ENCODE measurements at regions not wholly inside any gene's neighbourhood (a gene's known extent, or its start where the extent isn't known, plus 50 kb on each side); places are given as distances from the start of the nearest gene placed in this dataset.
"Not testable (repeated sequence)": the region's sequence is repeated elsewhere in the genome, so short reads cannot be mapped to it uniquely, and the experiment has no call there.

DNA sequence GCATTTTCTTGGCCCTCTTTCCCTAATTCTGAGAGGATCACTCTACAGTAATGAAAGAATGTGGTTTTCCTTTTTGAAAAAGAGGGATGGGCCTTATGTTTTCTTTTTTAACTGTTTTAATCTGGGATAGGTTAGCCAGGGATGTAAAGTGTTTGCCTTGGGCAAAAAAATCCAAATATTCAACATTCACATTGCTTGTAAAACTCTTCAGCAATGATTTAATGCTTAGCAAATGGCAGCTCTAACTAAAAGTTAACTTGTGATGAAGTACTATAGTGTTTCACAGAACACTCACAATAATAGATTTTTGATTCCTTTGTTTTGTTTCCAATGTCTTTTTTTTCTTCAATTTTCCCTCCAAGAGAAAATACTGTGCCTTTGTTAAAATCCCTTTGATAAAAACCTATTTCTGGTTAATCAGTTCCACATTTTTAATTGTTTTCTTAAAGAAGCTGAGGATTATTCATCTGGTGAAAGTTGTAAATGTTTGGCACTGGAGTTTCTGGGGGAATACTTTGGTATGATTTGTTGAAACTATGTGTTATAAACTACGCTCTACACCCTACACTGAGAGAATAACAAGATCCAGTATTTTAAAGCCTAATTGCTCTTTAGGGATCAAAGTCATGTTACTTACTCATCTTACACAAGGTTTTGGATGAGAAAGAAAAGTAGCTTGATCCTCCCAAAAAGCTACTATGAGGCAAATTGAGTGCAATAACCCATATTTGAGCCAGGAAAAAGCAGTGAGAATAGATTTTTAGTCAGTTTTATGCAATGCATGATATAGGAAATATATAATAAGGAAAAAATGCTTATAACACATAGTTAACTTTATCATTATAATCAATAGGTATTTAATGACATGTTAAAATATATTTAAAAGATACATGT, 335.8 kb downstream of the EPHA7 start:
- DNase-seq (ENCODE audit: low spot score) = no peak

DNA sequence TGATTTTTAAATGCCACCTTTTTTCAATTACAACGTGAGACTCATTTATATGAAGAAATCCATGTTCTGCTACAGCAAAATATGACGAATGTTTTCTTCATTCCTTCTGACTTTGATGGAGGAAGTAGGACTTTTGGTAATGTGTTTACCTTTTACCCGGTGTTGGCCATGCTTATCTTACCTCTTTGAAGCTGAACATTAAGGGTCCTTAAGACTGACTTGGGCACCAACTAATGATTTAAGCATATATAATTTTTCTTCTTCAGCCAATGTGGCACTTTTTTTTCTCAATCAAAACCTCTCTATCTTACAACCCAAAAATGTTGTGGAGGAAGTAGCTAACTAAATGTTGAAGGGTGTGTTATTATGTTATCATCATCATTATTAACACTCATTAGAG, 337.5 kb downstream of the EPHA7 start:
- no peak for DNase-seq (ENCODE audit: low spot score)

DNA sequence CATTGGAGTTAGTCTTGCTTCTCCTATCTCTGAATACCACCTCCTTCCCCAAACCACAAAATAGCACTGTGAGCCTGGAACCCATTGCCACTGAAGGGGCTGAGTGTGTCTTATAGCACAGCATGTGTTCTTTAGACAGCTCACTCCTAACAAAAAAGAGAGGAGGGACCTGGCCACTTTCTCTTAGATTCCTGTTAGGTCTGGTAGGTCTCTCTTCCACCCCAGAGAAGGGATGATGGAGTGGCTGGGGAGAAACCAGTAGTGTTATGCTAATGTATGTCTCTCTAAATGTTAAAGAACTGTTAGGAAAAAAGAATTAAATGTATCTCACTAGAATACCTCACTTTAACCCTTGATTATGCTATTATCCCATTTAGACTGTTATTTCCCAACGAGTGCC, 340.3 kb downstream of the EPHA7 start:
- no peak for DNase-seq (ENCODE audit: low spot score)

DNA sequence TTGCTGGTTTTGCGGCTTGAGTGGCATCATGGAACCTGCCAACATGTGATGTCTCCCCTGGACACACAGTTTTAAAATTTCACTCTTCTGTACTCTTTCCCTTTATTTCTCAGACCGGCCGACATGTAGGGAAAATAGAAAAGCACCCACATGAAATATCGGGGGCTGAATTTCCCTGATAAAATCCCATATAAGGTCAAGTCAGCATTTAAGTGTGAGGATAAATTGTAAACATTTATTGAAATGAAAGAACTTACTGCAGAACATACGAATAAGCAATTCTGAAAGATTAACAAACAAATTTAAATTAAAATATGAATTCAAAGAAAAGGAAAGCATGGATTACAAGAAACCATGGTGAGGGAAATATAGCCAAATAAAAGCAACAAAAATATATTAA, 345.5 kb downstream of the EPHA7 start:
- no peak for DNase-seq (ENCODE audit: low spot score)

DNA sequence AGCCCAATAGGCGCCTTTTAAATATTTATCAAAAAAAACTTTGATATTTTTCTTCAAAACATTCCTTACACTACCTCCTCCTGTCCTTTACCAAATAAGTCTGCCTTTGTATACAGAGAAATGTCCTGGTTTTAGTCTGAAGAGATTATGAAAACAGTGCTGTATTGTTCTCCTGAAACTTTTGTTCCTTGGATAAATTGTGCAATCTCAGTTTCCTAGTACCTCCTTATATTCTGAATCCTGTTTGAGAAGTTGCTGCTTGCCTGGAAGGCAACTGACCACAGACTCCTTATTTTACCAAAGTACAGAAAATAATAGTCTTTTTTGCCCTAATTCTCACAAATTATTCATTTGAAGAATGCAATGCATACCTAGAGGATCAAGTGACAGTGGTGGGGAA, 349.5 kb downstream of the EPHA7 start:
- no peak for DNase-seq (ENCODE audit: low spot score)

DNA sequence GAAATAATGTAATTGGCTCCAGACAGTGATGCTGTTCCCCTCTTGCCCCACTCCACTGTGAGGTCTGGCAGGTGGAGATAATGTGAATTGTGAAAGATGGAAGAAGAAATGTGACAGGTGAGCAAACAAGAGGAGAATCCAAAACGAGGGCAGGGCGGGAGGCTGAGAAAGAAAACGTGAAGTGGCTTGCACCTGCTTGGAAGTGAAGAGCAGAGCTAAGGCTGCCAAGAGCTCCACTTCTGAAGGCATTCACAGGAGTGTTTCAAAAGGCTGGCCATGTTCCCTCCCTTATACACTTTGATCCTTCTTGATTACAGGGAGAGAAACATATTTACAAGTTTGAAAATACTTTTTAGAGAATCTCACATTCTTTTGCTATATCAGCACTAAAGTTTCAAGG, 359.4 kb downstream of the EPHA7 start:
- DNase-seq (ENCODE audit: low spot score) = no peak

DNA sequence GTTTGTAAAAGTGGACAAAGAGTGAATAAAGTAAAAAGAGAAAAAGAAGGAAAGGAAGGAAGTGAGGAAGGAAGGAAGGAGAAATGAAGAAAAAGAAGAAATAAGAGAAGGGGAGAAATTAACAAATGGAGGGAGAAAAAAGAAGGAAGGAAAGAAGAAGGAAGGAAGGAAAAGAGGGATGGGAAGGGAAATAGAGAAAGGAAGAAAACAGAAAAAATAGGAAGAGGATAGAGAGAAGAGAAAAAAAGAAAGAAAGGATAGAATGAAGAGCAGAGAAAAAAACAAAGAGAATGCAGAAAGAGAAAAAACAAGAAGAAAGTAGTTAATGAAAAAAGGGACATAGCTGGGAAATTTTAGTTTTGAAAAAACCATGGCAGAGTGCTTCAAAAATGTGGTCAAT, 361.8 kb downstream of the EPHA7 start:
- DNase-seq (ENCODE audit: low spot score) = no peak

DNA sequence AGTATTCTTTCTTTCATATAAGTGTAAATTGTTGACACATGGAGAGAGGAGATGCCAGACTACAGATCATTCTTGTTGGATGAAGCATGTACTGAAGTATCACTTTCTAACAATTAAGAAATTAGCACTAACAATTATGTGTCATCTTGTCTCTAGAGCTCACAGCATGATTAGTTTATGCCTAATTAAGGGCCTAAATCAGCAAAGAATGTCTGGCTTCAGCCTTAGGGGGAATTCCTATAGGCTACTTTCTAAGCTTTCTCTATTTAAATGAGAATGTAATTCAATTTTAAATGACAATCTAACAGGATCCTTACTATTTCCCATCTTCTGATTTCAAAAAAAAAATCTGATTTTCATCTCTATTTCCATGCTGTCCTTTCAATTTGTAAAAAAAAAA, 371.0 kb downstream of the EPHA7 start:
- DNase-seq (ENCODE audit: low spot score) = no peak

DNA sequence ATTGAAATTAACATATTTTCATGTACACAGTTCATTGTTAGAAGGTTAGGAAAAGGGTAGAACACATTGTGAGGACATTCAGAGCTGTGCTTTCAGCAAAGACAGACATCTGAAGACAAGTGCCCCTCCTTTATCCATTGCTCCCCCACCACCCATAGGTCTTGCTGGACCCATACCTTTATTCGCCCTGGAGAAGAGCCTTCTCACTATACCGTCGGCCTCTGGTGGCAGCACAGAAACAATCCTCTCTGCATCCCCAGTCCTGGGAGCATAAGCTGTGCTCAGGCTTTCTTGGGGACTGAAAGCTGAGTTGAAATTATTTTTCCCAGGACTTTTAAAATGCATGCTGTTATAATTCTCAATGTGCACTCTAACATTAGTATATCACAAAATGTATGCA, 372.3 kb downstream of the EPHA7 start:
- DNase-seq (ENCODE audit: low spot score) = no peak

DNA sequence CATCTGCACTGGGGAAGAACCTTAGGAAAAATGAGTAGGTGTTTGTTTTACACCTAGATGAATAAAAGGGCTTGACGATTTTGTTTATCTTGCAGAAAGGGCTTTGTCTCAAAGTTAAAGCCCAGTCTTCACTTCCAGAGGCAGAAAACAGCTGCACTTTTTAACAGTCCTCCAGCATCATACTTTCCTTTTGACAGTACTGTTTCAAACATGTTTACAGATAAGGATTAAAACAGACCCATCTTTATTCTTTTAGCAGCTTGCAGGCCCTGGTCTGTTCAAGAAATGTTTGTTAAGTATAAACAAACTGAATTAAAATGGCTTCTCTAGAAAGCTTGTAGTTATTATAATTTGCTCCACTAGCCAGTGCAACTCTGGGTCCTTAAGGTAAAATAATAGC, 374.2 kb downstream of the EPHA7 start:
- no peak for DNase-seq (ENCODE audit: low spot score)

DNA sequence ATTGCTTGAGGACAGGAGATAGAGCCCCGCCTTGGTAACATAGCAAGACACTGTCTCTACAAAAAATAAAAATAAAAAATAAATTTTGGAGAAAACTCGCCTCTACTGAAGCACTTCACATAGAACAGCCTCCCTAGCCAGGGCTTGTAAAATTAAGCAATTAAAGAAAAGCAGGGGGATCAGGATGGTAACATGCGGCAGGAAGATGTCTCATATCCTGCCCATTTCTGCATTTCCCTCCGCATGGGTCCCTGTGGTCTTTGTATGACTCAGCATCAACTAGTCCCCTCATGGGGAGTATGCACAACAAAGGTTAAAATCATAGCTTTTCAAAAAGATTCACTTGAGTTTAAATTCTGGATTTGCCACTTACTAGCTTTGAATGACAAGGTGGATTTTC, 379.0 kb downstream of the EPHA7 start:
- no peak for DNase-seq (ENCODE audit: low spot score)

DNA sequence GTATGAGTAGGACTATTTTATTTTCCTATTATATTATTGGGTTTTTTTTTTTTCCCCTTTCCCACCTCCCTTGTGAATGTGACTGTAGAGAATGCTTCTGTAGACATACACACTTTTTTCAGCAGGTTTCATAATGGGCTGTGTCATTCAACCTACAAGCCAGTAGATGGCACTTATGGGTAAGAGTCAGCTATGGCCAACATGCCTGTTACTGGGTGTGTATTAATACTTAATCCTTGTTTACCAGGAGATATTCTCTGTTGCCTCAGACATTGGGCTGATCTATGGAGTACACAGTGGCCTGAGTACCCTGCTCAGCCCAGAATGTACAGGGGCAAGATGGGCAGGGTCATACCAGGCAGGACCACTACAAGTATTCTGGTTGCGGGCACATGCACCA, 382.5 kb downstream of the EPHA7 start:
- DNase-seq (ENCODE audit: low spot score) = no peak

DNA sequence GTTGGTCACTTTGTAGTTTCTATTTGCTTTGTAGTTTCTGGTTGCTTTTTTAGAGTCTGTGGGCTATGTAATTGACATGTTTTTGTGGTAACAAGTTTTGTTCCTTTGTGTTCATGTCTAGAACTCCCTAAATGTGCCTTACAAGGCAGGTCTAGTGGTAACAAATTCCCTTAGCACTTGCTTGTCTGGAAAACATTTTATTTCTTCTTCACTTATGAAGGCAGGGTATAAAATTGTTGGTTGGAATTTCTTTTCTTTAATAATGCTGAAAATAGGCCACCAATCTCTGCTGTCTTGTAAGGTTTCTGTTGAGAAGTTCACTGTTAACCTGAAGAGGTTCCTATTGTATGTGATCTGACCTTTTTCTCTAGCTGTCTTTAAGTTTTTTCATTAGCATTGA, 383.6 kb downstream of the EPHA7 start:
- no peak for DNase-seq (ENCODE audit: low spot score)

DNA sequence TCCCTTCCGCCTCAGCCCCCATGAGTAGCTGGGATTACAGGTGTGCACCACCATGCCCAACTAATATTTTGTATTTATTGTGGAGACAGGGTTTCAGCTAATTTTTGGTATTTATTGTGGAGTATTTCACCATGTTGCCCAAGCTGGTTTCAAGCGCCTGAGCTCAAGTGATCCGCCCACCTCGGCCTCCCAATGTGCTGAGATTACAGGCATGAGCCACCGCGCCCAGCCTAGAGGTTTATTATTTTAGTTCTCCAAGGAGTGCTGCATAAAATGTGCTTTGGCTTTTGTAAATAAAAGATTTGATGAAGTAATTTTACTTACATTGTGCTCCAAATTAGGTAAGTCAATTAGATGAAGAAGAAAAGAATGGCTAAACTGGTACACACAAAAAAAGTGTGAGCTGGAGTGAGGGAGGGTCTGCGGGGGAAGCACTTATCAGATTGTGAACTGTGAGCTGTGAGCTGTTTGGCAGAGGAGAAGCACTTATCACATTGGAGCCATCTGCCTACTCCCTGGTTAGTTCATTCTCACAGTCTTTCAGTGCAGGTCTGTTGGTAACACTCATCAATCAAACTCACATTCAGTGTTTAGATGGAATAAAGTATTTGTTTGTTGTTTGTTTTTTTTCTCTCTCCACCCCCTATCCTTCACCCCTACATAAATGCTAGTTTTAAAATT, 398.0 kb downstream of the EPHA7 start:
- no peak for DNase-seq (ENCODE audit: low spot score)

DNA sequence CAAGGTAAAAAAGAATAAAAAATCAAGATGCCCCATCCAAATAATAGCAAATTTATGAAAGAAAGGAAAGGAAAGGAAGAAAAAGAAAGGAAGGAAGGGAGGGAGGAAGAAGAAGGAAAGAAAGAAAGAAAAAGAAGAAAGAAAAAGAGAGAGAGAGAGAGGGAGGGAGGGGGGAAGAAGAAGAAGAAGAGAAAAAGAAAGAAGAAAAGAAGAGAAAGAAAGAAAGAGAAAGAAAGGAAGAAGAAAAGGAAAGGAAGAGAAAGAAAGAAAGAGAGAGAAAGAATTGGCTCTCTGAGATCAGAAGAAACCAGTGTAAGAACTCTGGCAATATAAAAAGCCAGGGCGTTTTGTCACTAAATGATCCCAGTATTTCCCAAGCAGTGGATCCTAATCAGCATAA, 401.7 kb downstream of the EPHA7 start:
- no peak for DNase-seq (ENCODE audit: low spot score)

DNA sequence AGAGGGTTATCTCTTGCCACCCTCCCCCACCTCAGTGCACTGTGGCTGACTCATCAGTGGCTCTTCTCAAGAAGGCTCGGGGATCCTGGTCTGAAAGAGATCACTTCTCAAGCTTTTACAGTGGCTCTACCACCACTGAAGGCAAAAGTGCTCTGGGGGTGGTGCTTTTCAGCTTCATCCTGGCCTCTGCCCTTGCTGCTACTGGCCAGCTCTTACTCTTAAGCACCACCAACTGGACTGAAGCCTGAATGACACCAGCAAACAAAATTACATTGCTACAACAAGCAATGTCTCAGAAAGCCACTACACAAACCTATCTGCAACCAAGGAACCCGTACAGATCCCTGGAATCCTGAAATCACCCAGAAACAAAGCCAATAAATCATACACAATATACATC, 402.1 kb downstream of the EPHA7 start:
- DNase-seq (ENCODE audit: low spot score) = peak; percentile 3

DNA sequence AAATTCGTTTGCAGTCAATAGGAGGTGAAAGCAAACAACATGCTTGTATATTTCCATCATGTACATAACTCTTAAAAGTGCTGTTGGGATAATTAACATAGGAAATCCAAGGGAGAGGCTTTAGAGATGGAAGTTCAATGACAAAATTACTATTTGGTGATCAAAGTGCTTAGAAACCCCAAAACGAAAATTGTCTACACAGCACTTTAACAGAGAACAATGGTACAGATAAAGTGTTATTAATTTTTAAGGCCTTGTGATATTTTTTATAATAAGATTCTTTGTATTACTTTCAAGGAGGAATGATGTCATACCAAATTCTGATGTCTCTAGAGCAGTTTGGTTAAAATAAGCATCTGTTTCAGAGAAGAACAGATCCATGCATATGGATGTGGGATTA, 406.3 kb downstream of the EPHA7 start:
- DNase-seq (ENCODE audit: low spot score) = no peak

DNA sequence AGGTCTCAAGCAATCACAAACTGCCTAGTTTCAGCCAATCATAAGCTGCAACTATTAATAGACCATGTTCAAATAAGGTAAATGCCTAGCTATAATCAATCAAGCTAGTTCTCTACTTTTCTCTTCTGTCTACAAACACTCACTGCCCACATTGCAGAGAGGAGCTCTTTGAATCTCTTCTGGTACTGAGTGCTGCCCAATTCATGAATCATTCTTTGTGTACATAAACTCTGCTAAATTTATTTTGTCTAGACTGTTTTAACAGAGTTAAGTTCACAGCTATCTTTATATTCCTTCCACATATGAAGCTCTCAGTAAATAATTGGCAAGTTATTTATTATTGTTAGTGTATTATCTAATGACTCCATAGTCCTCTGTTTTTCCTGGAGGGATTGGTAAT, 411.0 kb downstream of the EPHA7 start:
- no peak for DNase-seq (ENCODE audit: low spot score)

DNA sequence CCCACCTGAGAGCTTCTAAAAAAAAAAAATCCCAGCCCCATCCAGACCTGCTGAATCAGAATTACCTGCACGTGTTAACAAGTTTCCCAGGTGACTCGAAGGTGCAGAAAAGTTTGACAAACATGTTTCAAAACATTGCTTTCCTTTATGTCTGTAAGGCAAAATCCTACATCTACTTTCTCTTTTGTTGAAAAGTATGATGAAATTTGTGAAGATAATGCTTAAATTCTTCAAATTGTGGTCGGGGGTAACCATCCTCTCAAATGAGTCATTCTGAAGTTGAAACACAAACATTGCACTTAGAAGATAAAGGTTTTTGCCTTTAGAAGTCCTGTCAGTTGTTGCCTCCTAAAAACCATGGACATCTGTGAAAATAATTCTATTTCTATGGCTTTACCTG, 429.7 kb downstream of the EPHA7 start:
- no peak for DNase-seq (ENCODE audit: low spot score)

DNA sequence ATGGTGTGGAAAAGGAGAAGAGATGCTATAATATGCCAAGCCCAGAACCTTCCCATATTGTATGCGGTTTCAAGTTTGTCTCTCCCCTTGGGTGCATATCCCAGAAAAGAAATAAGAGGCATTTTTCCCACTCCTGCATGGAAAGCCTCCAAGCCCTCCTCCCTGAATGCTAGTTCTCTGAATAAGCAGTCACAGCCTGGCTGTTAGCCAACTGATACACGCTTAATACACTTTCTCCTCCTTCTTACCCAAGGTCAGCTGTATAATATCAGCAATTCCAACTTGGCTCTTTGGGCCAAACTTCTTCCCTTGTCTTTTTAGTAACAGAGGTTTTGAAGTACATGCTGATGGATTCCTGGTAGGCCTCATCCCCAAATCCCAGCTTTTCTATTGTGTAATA, 440.1 kb downstream of the EPHA7 start:
- no peak for DNase-seq (ENCODE audit: low spot score)

DNA sequence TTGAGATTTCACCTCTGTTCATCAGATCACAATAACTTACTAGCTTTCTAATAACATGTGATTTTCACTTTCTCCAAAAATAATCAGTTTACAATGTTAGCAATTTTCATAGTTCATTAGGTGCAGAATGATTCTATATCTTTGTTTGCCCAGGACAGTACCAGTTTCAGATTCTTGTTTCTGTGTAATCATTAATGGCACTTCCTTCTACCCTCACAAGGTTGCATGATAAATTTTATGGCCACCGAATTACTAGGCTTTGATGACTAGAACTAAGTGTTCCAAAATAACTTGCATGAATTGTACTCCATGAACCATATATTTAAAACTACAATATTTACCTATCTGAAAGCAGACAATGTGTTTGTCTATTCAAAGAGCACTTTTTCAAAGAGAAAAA, 442.3 kb downstream of the EPHA7 start:
- no peak for DNase-seq (ENCODE audit: low spot score)

DNA sequence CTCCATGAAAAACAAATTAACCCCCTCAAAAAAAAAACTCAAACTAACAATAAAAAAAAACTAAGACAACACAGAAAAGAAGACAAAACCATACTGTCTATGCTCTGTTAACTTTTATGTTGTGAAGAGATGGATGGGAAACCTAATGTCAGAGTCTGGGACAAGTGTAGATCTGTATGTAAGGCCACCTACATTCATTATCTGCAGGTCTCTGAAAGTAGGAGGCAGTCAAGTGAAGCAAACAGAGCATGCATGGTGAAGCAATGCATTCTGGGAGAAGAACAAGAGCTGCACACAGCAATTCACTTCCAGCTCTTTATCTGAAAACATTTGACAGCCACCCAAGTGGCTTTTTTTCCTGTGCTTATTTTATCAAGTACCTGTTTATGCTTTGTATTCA, 452.0 kb downstream of the EPHA7 start:
- no peak for DNase-seq (ENCODE audit: low spot score)

DNA sequence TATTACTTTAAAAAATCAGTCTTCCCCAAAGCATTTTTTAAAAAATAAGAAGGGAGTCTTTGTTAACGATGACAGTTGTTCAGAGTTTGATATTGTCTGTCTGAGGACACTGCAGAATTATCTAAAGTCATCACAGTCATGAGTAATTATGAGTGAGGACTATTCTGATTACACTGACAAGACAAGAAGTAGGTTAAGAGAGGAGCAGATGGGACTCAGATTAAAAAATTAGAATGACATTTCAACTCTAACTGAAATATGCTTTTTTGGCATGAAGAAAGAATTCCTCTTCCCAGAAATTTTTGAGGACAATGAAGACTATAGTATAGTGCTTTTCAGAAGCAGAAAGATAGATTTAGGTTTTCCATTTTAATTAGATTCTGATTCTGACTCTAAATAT, 456.5 kb downstream of the EPHA7 start:
- no peak for DNase-seq (ENCODE audit: low spot score)

DNA sequence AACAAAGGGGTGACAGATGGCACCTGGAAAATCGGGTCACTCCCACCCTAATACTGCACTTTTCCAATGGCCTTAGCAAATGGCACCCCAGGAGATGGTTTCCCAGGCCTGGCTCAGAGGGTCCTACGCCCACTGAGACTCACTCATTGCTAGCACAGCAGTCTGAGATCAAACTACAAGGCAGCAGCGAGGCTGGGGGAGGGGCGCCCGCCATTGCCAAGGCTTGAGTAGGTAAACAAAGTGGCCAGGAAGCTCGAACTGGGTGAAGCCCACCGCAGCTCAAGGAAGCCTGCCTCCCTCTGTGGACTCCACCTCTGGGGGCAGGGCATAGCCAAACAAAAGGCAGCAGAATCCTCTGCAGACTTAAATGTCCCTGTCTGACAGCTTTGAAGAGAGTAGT, 467.2 kb downstream of the EPHA7 start:
- DNase-seq (ENCODE audit: low spot score) = not testable (repeated sequence)
